NCI-H345 treated with DMSO at 0.1 percent for 48 hours (cell line): ENCODE measurements at regions not wholly inside any gene's neighbourhood (a gene's known extent, or its start where the extent isn't known, plus 50 kb on each side); places are given as distances from the start of the nearest gene placed in this dataset.

Experiments used
- DNase-seq: peaks from one replicate; lab custom pipeline; 2025; ENCODE audit not compliant: unreplicated experiment; lab: John Stamatoyannopoulos, UW

GRCh38 chr16:80427795-80428194 lies 113.0 kb upstream of the DYNLRB2 start:
- no peak for DNase-seq

DNA sequence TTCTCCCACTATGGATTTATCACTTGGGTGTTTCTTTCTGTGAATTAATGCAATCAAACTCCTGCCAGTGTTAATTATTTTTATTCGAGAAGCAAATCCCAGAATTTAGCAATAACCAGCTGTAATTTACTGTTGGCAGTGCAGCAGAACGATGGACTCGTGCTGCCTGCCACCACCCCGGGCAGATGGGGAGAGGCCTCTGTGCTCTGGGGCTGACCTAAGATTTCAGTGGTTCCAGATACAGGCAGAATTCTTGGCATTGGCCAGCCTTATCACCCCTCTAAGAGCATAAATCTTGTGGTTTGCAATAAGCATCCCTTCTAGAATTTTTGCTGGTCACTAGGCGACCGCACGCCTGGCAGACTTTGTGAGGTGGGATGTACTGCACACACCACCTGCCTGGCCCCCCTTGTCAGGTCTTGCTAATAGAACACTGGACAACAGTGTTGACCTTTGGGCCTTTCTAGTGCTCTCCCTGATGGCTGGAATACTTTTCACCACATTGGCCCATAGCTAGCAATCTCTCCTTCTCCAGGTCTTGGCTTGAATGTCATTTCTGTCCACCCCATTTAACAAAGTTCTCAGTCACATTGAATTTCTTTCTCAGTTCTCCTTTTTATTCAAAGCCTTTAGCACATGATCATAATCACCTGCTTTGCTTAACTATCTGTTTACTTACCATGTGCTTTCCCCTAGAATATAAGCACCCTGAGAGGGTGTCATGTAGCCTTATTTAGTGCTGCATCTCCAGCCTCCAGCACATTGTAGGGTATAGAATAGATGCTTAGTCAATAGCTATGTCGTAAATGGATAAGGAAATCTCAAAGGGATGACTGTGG lies 122.1 kb upstream of the DYNLRB2 start:
- DNase-seq: no peak

DNA sequence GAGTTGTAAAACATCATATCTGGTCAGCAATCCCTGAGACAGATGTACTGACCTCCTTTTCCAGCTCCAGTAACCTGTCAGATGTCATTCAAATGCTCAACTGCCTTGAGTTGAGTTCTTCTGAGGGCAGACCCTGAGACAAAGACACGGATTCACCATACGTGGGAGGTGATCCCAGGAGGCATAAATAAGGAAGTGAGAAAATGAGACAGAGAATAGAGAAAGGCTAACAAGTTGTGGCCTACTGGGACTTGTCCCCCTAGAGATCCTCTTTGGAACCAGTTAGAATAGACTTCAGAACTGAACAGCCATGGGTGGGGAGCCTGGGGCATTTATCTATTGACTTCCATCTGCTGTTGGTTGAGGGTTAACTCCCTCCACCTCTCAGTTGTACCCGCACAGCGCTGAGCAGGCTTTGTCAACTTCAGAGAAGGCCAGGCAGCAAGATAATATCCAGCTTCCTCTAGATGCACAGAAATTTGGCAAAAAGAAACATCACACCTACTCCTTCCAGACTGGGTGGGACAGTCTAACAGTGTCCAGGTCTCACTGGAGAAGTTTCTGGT lies 123.0 kb upstream of the DYNLRB2 start:
- DNase-seq: no peak

DNA sequence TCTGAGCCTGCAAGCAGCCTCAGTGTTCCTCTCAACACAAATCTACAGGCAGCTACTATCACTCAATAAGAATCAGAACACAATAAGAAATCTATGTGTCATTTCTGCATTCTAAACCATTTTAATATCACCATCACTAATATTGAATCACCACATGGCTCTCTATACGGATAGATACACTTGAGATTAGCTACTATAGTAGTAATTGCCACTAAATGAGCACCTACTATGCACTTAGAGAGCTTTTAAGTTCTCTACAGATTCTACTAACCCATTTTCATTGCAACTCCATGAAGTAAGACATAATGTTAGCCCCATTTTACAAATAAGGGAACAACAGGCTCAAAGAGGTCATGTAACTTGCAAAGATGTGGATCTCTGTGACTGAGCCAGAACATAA lies 132.8 kb upstream of the DYNLRB2 start:
- no peak for DNase-seq

GRCh38 chr16:80407265-80407987 lies 133.4 kb upstream of the DYNLRB2 start:
- no peak for DNase-seq

DNA sequence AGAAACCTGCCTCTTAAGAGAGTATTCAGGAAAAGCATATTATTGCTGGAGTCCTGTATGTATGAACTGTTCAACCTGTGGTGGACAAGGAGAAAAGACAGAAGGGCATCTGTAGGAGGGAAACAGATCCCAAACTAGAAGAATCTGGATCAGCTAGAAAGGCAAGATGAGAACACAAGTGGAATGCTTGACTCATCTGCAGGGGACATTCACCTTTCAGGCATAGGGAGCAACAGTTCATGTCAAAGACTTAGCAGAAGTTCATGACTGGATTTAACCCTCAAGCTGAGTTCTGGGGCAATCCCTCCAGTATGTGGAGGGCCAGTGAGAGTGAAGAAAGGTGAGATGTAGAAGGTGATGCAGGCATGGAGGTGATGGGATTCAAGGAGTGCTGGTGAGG lies 135.9 kb upstream of the DYNLRB2 start:
- no peak for DNase-seq

DNA sequence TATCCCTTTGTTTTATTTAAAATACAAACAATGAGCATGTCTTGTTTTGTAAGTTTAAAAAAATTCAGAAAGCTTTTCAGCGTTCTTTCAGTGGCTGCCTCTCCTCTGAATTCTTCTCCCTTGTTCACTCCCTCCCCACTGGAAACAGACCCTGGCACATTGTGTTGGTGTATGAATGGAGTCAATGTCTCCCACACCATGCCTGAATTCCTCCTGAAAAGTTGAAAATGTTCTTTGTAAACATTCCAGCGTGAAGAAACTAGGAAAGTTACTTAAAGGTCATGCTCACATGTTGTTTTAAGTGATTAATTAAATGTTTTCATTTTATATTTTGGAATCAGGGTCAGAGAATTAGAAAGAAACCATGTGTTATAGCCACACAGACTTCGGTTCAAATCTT lies 136.9 kb upstream of the DYNLRB2 start:
- no peak for DNase-seq

GRCh38 chr16:80390871-80391489 lies 149.8 kb upstream of the DYNLRB2 start:
- DNase-seq: no peak

- no peak for DNase-seq
Measured at GRCh38 chr16:80390046-80390445, 150.7 kb upstream of the DYNLRB2 start.

DNA sequence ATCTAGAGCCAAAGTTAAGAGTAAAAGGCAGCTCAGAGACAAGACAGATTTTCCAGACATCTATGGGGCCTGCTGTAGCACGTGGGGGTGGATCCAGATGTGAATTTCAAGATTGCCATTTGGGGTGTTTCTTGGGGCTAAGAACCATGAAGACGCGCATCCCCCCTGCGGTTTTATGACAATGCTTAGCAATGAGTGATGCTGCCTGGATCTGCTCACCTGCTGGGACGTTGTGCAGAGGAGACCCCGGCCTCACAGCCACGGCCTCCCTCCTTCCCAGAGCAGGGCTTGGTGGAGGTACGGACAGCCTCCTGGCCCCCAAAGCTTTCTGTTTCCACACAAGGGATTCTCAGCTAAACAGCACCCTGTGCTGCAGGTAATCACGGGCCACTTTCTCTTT lies 151.5 kb upstream of the DYNLRB2 start:
- no peak for DNase-seq

- no peak for DNase-seq
Measured at GRCh38 chr16:80387318-80387921, 153.4 kb upstream of the DYNLRB2 start.

- no peak for DNase-seq
Measured at GRCh38 chr16:80384862-80385261, 155.9 kb upstream of the DYNLRB2 start.

- DNase-seq: no peak
Measured at GRCh38 chr16:80380514-80380913, 160.3 kb upstream of the DYNLRB2 start.

DNA sequence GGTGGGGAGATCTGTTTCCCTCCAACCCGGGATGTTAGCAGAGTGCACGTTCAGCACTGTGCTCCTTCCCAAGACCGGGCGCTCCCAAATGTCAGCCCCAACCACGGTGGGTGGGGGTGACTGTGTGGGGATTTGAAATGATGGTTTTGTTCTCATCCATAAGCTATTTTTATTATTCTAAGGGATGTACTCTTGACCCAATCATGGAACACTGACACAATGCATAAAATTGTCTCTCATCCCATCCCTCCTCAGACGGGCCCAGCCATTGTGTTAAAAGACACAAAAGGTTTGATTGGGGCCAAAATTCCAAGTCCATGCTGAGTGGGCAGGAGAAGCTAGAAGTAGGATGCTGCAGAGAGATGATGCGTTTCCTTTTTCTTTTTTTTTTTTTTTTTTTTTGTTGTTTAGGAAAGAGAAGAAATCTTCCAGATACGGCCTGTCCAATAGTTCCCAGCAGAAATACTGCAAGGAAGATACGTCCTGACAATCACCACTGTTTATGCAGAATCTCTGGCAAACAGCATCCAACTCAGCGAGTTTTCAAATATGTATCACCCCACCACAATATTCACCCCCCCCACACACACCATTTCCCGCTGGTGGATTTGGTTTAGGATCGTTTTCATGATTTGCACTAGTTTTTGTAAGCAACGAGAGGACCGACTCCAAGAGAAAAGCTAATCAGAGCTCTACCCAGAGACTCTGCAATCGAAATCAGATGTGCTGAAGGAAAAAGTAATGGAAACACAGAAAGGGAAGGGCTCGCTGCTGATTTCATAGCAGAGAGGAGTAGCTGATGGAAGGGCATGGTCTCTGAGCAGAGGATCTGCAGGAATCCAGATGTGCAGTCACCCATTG lies 163.5 kb upstream of the DYNLRB2 start:
- no peak for DNase-seq

DNA sequence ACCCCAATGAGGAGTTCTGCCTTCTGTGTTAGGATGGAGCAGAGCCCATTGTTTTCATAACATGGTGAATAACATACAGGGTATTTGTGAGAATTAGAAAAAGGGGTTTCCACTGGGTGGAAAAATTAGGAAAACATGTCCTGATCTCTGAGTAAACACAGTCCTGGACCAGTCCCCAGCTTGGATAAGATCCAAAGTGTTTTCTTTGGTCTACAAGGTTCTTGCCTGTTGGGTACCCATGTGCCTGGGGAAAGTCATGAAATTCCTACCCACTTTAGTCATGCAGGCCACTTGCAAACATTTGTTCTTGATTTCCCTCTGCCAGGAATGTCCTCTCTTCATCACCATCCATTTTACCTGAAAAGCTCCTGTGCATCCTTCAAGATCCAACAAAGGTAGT lies 164.8 kb upstream of the DYNLRB2 start:
- DNase-seq: no peak

DNA sequence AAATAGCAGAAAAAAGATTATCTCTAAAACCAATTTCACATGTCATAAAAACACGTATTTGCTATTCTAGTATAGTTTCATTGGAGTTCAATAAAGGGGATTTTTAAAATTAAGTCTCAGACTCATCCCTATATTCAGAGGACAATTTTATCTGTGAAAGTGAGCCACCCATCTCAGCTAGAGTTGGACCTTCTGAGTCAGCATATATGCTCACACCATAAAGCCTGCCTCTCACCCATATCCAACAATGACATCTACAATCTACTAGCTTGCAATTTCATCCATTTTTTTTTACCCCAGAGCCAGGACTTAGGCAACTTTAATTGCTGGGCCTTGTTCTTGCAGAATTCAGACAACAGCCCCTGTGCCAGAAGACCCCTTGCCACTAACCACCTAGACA lies 165.3 kb upstream of the DYNLRB2 start:
- no peak for DNase-seq

DNA sequence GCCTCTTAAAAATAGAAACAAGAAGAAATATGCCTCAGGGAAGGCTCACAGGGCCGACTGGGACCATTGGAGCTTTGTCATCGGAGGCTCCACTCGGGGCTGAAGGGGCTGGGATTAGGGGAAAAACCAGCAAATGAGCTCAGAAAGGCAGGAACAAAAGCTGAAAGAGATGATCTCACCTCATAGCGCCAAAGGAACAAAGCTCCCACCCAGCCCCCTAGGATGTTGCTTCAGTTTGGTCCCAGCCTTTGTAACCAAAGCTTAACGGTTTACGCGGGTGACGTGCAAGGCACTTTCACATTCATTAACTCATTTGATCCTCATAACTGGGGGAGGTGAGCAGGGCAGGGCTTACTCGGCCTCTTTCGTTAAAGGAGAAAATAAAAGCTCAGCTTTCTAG lies 168.5 kb upstream of the DYNLRB2 start:
- DNase-seq: no peak

- no peak for DNase-seq
Measured at GRCh38 chr16:80369138-80369958, 171.4 kb upstream of the DYNLRB2 start.

GRCh38 chr16:80367037-80367658 lies 173.6 kb upstream of the DYNLRB2 start:
- no peak for DNase-seq
